GM06990 (cell line): ENCODE measurements at regions not wholly inside any gene's neighbourhood (a gene's known extent, or its start where the extent isn't known, plus 50 kb on each side); places are given as distances from the start of the nearest gene placed in this dataset.
"Not testable (repeated sequence)": the region's sequence is repeated elsewhere in the genome, so short reads cannot be mapped to it uniquely, and the experiment has no call there.

Experiments
- DNase-seq: peaks from one replicate; pipeline ENCODE4 v3.0.0-alpha.2; 2011; ENCODE audit not compliant: insufficient read length; ENCODE audit errors: extremely low read depth
- H3K27me3 ChIP-seq: replicated peaks from 2 replicates; pipeline ENCODE4 v1.6.0; 2011; ENCODE audit warnings: low read length; ENCODE audit not compliant: control insufficient read depth, insufficient read depth
- H3K36me3 ChIP-seq: 2 replicates; pipeline ENCODE4 v1.5.1; 2011; ENCODE audit warnings: low read length; ENCODE audit not compliant: control insufficient read depth, insufficient read depth
- H3K4me3 ChIP-seq: replicated peaks from 2 replicates; pipeline ENCODE4 v1.5.1; 2011; ENCODE audit warnings: low read depth, mild to moderate bottlenecking, control low read depth, low read length
- TF ChIP-seq, protein P1 (sequence below): IDR thresholded peaks from 2 replicates; pipeline ENCODE4 v1.5.1; 2011; ENCODE audit warnings: low read length, control low read depth, mild to moderate bottlenecking, inconsistent platforms; ENCODE audit not compliant: insufficient read depth, poor library complexity, severe bottlenecking

DNA sequence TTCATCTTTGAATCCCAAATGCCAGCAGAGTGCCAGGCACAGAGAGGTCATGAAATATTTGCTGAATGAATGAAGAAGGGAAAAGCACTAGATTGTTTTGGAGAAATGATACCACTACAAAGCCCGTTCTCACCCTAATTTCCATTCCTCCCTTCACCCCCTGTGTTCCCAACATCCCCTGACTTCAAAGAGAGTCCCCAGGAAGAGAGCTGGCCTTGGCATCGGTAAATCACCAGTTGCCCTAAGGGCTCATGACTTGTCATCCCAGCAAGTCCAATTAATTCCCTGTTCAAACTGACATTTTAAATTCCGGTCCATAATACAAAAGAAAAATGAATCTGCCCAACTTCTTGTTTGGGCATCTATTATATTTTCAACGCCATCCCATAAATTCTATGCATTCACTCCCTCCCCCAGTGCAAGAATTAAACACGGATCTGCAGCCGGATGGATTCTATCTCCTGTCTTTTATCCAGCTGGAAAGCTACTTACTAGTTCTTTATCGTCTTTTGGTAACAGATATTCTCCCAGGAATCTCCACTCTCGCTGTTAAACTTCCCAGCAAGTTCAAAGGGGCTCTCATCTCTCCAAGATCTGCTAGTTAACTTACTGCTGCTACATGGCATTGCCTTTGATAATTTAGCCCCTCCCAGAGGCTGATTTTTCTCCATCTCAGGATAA is 63.9 kb upstream of the TSC22D2 start:
- TF ChIP-seq, protein P1, sequence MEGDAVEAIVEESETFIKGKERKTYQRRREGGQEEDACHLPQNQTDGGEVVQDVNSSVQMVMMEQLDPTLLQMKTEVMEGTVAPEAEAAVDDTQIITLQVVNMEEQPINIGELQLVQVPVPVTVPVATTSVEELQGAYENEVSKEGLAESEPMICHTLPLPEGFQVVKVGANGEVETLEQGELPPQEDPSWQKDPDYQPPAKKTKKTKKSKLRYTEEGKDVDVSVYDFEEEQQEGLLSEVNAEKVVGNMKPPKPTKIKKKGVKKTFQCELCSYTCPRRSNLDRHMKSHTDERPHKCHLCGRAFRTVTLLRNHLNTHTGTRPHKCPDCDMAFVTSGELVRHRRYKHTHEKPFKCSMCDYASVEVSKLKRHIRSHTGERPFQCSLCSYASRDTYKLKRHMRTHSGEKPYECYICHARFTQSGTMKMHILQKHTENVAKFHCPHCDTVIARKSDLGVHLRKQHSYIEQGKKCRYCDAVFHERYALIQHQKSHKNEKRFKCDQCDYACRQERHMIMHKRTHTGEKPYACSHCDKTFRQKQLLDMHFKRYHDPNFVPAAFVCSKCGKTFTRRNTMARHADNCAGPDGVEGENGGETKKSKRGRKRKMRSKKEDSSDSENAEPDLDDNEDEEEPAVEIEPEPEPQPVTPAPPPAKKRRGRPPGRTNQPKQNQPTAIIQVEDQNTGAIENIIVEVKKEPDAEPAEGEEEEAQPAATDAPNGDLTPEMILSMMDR, result no peak
- Histone ChIP-seq H3K27me3 (no peaks in the 10 kb centered on the region), H3K36me3 (no peaks in the 10 kb centered on the region), H3K4me3 (no peak overlapping the region)
- no peak for DNase-seq

DNA sequence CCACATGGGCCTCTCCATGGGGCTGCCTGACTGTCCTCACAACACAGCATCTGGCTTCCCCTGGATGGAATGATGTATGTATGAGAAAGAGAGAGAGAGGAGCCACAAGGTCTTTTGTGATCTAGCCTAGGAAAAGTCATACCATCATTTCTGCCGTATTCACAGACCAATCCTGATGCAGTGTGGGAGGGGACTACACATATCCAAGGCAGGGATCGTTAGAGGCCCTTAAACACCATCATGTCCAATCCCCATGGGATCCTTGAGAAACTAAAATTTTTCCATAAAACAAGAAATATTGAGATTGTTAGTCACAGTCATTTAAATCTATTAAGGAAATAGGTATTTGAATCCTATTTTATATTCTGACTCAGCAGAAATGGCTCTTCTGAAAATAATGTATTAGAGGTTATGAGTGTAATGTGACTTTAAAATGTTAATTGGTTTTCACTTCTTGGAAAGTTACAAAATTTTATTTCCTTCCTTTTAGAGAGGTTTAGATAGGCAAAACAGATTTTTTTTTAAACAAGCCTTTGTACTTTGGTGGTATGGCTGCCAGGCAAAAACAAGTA is 65.1 kb upstream of the TSC22D2 start:
- TF ChIP-seq, protein P1, result no peak
- Histone ChIP-seq H3K4me3 (no peak overlapping the region), H3K36me3 (no peaks in the 10 kb centered on the region), H3K27me3 (no peaks in the 10 kb centered on the region)
- DNase-seq, result no peak

DNA sequence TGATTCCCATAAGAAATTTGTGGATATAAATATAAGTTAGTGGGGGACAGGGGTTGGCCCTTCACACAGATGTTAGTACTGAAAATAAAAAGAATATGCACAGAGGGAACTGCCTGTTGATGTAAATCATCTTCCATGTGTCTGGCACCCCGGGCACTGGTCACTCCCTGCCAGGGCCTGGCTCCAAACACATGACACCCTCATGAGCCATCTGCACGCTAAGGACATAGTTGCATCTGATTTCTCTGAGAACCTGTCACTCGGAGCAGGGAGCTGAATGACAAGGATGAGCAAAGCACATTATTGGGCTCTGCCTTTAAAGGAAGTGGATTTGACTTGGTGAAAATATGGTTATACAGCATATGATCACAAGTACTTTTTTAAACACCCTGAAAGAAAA is 66.2 kb upstream of the TSC22D2 start:
- TF ChIP-seq, protein P1, result no peak
- no peaks in the 10 kb centered on the region for H3K27me3 ChIP-seq

DNA sequence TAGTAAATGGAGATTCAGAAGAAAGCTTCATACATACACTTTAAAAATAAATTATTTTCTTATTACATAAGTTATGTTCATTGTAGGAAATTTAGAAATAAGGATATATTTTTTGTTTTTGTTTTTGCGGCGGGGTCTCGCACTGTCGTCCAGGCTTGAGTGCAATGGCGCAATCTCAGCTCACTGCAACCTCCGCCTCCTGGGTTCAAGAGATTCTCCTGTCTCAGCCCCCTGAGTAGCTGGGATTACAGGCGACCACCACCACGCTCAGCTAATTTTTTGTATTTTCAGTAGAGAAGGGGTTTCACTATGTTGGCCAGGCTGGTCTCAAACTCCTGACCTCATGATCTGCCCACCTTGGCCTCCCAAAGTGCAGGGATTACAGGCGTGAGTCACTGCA is 71.7 kb upstream of the TSC22D2 start:
- H3K27me3 ChIP-seq, DNase-seq, H3K4me3 ChIP-seq, H3K36me3 ChIP-seq: not testable (repeated sequence)

More for the DNA sequence above, 66.2 kb upstream of the TSC22D2 start:
- H3K36me3 ChIP-seq, result no peaks in the 10 kb centered on the region
- no peak for DNase-seq
- H3K4me3 ChIP-seq, result no peak overlapping the region

DNA sequence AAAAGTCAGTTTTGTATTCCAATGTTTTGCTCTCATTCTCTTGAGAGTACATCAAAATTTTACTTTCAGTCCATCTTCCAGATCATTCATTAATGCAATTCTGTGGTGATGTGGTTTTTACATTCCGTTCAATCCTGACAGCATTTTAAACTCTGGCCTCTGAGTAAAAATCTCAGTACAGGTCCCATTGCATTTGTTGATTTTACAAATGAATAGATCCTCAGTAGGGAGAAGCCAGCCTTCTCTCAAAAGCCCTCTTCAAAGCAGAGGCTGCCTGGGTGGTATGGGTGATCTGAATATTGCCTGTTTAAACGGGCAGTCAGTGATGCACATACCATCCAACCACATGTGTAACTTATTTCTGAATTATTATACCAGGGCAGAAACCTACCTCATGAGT is 72.5 kb upstream of the TSC22D2 start:
- TF ChIP-seq, protein P1, result no peak
- no peak for DNase-seq
- no peak overlapping the region for H3K4me3 ChIP-seq
- no peaks in the 10 kb centered on the region for H3K27me3 ChIP-seq
- no peaks in the 10 kb centered on the region for H3K36me3 ChIP-seq

DNA sequence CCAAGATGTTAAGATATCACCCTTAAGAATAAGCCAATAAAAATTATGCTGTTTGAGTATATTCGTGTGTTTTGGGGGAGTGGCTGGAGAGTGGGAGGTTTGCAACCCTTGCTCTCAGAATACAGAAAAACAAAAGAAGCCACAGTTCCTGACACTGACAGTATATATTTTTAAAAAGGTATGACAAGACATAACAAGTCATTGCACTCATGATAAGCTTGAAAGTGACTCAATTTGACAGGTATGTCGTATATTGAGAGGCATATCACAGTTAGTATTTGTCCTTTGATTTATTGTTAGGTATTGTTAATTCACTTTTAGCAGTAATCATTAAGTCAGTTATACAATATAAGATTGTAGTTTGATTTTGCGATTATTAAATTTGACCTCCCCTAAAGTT is 73.1 kb upstream of the TSC22D2 start:
- no peaks in the 10 kb centered on the region for H3K27me3 ChIP-seq
- no peak for DNase-seq
- no peak overlapping the region for H3K4me3 ChIP-seq
- no peaks in the 10 kb centered on the region for H3K36me3 ChIP-seq
- TF ChIP-seq, protein P1, result no peak
